Thyroid gland (tissue), 4 donors: ENCODE measurements at regions not wholly inside any gene's neighbourhood (a gene's known extent, or its start where the extent isn't known, plus 50 kb on each side); places are given as distances from the start of the nearest gene placed in this dataset.

Source experiments
- POLR2A ChIP-seq, 2 donors: fragments of 450-650 bp; IDR thresholded peaks; one replicate each; pipeline ENCODE4 v1.6.1; 2017; ENCODE audit warnings: antibody characterized with exemption in 2 of 2, mild to moderate bottlenecking in 2 of 2, moderate library complexity in 1 of 2
- TF ChIP-seq, protein P1 (sequence below), 6 experiments: fragments of 200-600 bp in 3 of 6; fragments of 450-650 bp in 3 of 6; sonication (generic) in 3 of 6; IDR thresholded peaks; one replicate each; pipeline ENCODE4 v1.5.1; 2016 to 2019; ENCODE audit warnings: antibody characterized with exemption in 6 of 6, mild to moderate bottlenecking in 2 of 6, inconsistent platforms in 1 of 6, moderate library complexity in 1 of 6

DNA sequence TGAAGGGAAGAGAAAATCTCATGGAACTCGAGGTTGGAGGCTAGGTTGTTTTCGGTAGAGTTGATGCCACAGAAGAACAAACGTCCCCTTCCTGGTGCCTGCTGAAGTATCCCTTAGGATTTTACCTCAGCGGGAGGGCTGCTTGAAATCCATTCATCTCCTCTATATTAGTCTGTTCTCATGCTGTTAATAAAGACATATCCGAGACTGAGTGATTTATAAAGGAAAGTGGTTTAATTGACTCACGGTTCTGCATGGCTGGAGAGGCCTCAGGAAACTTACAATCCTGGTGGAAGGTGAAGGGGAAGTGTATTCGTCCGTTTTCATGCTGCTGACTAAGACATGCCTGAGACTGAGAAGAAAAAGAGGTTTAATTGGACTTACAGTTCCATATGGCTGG is 413.5 kb downstream of the NPHP4 start:
- TF ChIP-seq POLR2A (IDR thresholded peaks at IDR 0.05): no peak
- TF ChIP-seq, protein P1, sequence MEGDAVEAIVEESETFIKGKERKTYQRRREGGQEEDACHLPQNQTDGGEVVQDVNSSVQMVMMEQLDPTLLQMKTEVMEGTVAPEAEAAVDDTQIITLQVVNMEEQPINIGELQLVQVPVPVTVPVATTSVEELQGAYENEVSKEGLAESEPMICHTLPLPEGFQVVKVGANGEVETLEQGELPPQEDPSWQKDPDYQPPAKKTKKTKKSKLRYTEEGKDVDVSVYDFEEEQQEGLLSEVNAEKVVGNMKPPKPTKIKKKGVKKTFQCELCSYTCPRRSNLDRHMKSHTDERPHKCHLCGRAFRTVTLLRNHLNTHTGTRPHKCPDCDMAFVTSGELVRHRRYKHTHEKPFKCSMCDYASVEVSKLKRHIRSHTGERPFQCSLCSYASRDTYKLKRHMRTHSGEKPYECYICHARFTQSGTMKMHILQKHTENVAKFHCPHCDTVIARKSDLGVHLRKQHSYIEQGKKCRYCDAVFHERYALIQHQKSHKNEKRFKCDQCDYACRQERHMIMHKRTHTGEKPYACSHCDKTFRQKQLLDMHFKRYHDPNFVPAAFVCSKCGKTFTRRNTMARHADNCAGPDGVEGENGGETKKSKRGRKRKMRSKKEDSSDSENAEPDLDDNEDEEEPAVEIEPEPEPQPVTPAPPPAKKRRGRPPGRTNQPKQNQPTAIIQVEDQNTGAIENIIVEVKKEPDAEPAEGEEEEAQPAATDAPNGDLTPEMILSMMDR (IDR thresholded peaks at IDR 0.05): no peak
